Effector memory CD8-positive, alpha-beta T cell (primary cell): ENCODE measurements at regions not wholly inside any gene's neighbourhood (a gene's known extent, or its start where the extent isn't known, plus 50 kb on each side); places are given as distances from the start of the nearest gene placed in this dataset.
"Not testable (repeated sequence)": the region's sequence is repeated elsewhere in the genome, so short reads cannot be mapped to it uniquely, and the experiment has no call there.

Source experiments
- ATAC-seq: fragments of 150-1000 bp; cut with Tn5 transposase; replicated peaks from 2 replicates; pipeline ENCODE4 v1.10.0; 2021; ENCODE audit warnings: mild to moderate bottlenecking, moderate library complexity
- DNase-seq, 3 experiments: peaks; one replicate each; pipeline ENCODE4 v3.0.0; 2021
- H3K27ac Mint-ChIP-seq, 2 donors: one replicate each; pipeline ENCODE4 v1.8.0; 2022; ENCODE audit warnings: mild to moderate bottlenecking in 2 of 2, mixed read lengths in 2 of 2, moderate library complexity in 2 of 2
- H3K27me3 Mint-ChIP-seq, 2 donors: one replicate each; pipeline ENCODE4 v1.8.0; 2022; ENCODE audit warnings: mixed read lengths in 2 of 2
- H3K36me3 Mint-ChIP-seq: one replicate; pipeline ENCODE4 v1.8.0; 2022; ENCODE audit warnings: mild to moderate bottlenecking, moderate library complexity, mixed read lengths; ENCODE audit not compliant: insufficient read depth
- H3K4me1 Mint-ChIP-seq, 2 donors: one replicate each; pipeline ENCODE4 v1.8.0; 2022; ENCODE audit warnings: low read depth in 2 of 2, mixed read lengths in 2 of 2
- H3K4me3 Mint-ChIP-seq, 2 donors: one replicate each; pipeline ENCODE4 v1.8.0; 2022; ENCODE audit warnings: mild to moderate bottlenecking in 2 of 2, mixed read lengths in 2 of 2, moderate library complexity in 2 of 2
- H3K9me3 Mint-ChIP-seq, 2 donors: one replicate each; pipeline ENCODE4 v1.8.0; 2022; ENCODE audit warnings: mixed read lengths in 2 of 2

GRCh38 chr9:88267283-88267682 lies 121.0 kb upstream of the SPIN1 start:
- Mint-ChIP-seq H3K4me3 (no peak overlapping the region), H3K4me1 (no peaks in the 10 kb centered on the region), H3K27me3 (no peaks in the 10 kb centered on the region), H3K36me3 (peaks cover 3% of the 10 kb centered on the region), H3K27ac (no peak overlapping the region), H3K9me3 (peaks cover 0 to 2% of the 10 kb centered on the region in 2 donors)
- no peak for DNase-seq
- no peak for ATAC-seq

GRCh38 chr9:88266416-88266815 lies 121.8 kb upstream of the SPIN1 start:
- H3K9me3 Mint-ChIP-seq: peaks cover 0 to 2% of the 10 kb centered on the region in 2 donors
- peaks cover 3% of the 10 kb centered on the region for H3K36me3 Mint-ChIP-seq
- H3K4me3 Mint-ChIP-seq: no peak overlapping the region
- peaks cover 0 to 3% of the 10 kb centered on the region in 2 donors for H3K27me3 Mint-ChIP-seq
- H3K4me1 Mint-ChIP-seq: no peaks in the 10 kb centered on the region
- DNase-seq: no peak
- ATAC-seq: no peak
- no peak overlapping the region for H3K27ac Mint-ChIP-seq

- no peaks in the 10 kb centered on the region for H3K9me3 Mint-ChIP-seq
- no peaks in the 10 kb centered on the region for H3K4me1 Mint-ChIP-seq
- H3K27me3 Mint-ChIP-seq: peaks cover 18 to 50% of the 10 kb centered on the region in 2 donors
- H3K27ac Mint-ChIP-seq: no peak overlapping the region
- DNase-seq: no peak
- H3K4me3 Mint-ChIP-seq: no peak overlapping the region
- H3K36me3 Mint-ChIP-seq: peaks cover 3% of the 10 kb centered on the region
- no peak for ATAC-seq
Measured at GRCh38 chr9:88259001-88259400, 120.7 kb upstream of the SPATA31C2 start.

GRCh38 chr9:88258601-88259000 lies 120.3 kb upstream of the SPATA31C2 start:
- H3K36me3 Mint-ChIP-seq: peaks cover 2% of the 10 kb centered on the region

GRCh38 chr9:88258024-88258423 lies 119.7 kb upstream of the SPATA31C2 start:
- Mint-ChIP-seq H3K4me3 (no peak overlapping the region), H3K27me3 (peaks cover 18 to 50% of the 10 kb centered on the region in 2 donors), H3K27ac (no peak overlapping the region), H3K4me1 (no peaks in the 10 kb centered on the region), H3K9me3 (no peaks in the 10 kb centered on the region), H3K36me3 (no peaks in the 10 kb centered on the region)
- DNase-seq (no peak), ATAC-seq (no peak)

More at GRCh38 chr9:88258601-88259000, 120.3 kb upstream of the SPATA31C2 start:
- DNase-seq (no peak), ATAC-seq (no peak)
- Mint-ChIP-seq H3K27ac (no peak overlapping the region), H3K27me3 (peaks cover 18 to 50% of the 10 kb centered on the region in 2 donors), H3K9me3 (no peaks in the 10 kb centered on the region), H3K4me1 (no peaks in the 10 kb centered on the region), H3K4me3 (no peak overlapping the region)

- Mint-ChIP-seq H3K27me3 (peaks cover 18 to 45% of the 10 kb centered on the region in 2 donors), H3K36me3 (no peaks in the 10 kb centered on the region), H3K4me1 (no peaks in the 10 kb centered on the region), H3K4me3 (no peak overlapping the region), H3K9me3 (peaks cover 3 to 4% of the 10 kb centered on the region in 2 donors), H3K27ac (no peak overlapping the region)
- no peak for DNase-seq
- no peak for ATAC-seq
Measured at GRCh38 chr9:88256216-88256615, 117.9 kb upstream of the SPATA31C2 start.

- DNase-seq, H3K4me1 Mint-ChIP-seq, H3K4me3 Mint-ChIP-seq, ATAC-seq, H3K9me3 Mint-ChIP-seq, H3K27ac Mint-ChIP-seq, H3K36me3 Mint-ChIP-seq: not testable (repeated sequence)
- peaks cover 18 to 41% of the 10 kb centered on the region in 2 donors for H3K27me3 Mint-ChIP-seq
Measured at GRCh38 chr9:88255806-88256205, 117.5 kb upstream of the SPATA31C2 start.

GRCh38 chr9:88251903-88252302 lies 113.6 kb upstream of the SPATA31C2 start:
- Mint-ChIP-seq H3K27ac (no peak overlapping the region), H3K4me3 (no peak overlapping the region), H3K36me3 (no peaks in the 10 kb centered on the region), H3K9me3 (peaks cover 9 to 14% of the 10 kb centered on the region in 2 donors), H3K27me3 (peaks cover 24 to 32% of the 10 kb centered on the region in 2 donors), H3K4me1 (no peaks in the 10 kb centered on the region)
- DNase-seq (no peak), ATAC-seq (no peak)

- Mint-ChIP-seq H3K9me3 (no peaks in the 10 kb centered on the region), H3K36me3 (no peaks in the 10 kb centered on the region), H3K4me3 (no peak overlapping the region), H3K27ac (no peak overlapping the region), H3K4me1 (peaks cover 2 to 4% of the 10 kb centered on the region in 2 donors), H3K27me3 (peaks cover 53 to 60% of the 10 kb centered on the region in 2 donors)
- DNase-seq (no peak), ATAC-seq (no peak)
Measured at GRCh38 chr9:88243736-88244135, 105.5 kb upstream of the SPATA31C2 start.

- no peak overlapping the region for H3K27ac Mint-ChIP-seq
Measured at GRCh38 chr9:88242879-88243278, 104.6 kb upstream of the SPATA31C2 start.

GRCh38 chr9:88237991-88238571 lies 99.8 kb upstream of the SPATA31C2 start:
- Mint-ChIP-seq H3K4me3 (peak overlapping the region in 1 of 2 donors; percentile 39), H3K27ac (peak overlapping the region in 1 of 2 donors; percentile 17), H3K27me3 (peaks cover 79 to 90% of the 10 kb centered on the region in 2 donors), H3K36me3 (no peaks in the 10 kb centered on the region), H3K4me1 (peaks cover 14% of the 10 kb centered on the region in 2 donors), H3K9me3 (no peaks in the 10 kb centered on the region)
- ATAC-seq: peak; percentile 68
- DNase-seq: no peak

More at GRCh38 chr9:88242879-88243278, 104.6 kb upstream of the SPATA31C2 start:
- Mint-ChIP-seq H3K9me3 (no peaks in the 10 kb centered on the region), H3K36me3 (no peaks in the 10 kb centered on the region), H3K4me1 (peaks cover 8 to 10% of the 10 kb centered on the region in 2 donors), H3K4me3 (no peak overlapping the region), H3K27me3 (peaks cover 48 to 55% of the 10 kb centered on the region in 2 donors)
- ATAC-seq (no peak), DNase-seq (no peak)

- peak overlapping the region in 1 of 2 donors; percentile 17 for H3K27ac Mint-ChIP-seq
- DNase-seq: no peak
- no peaks in the 10 kb centered on the region for H3K9me3 Mint-ChIP-seq
- peaks cover 14% of the 10 kb centered on the region in 2 donors for H3K4me1 Mint-ChIP-seq
- no peaks in the 10 kb centered on the region for H3K36me3 Mint-ChIP-seq
- ATAC-seq: no peak
- H3K27me3 Mint-ChIP-seq: peaks cover 78 to 90% of the 10 kb centered on the region in 2 donors
- H3K4me3 Mint-ChIP-seq: peak overlapping the region in 1 of 2 donors; percentile 39
Measured at GRCh38 chr9:88237479-88237961, 99.2 kb upstream of the SPATA31C2 start.

- Mint-ChIP-seq H3K27me3 (peaks cover 79 to 90% of the 10 kb centered on the region in 2 donors), H3K4me3 (no peak overlapping the region), H3K9me3 (peaks cover 0 to 3% of the 10 kb centered on the region in 2 donors), H3K4me1 (peaks cover 14% of the 10 kb centered on the region in 2 donors), H3K36me3 (no peaks in the 10 kb centered on the region), H3K27ac (no peak overlapping the region)
- DNase-seq: no peak
- no peak for ATAC-seq
Measured at GRCh38 chr9:88236511-88237478, 98.5 kb upstream of the SPATA31C2 start.
